ENCODE measurements at regions not wholly inside any gene's neighbourhood (a gene's known extent, or its start where the extent isn't known, plus 50 kb on each side); places are given as distances from the start of the nearest gene placed in this dataset.
"Not testable (repeated sequence)": the region's sequence is repeated elsewhere in the genome, so short reads cannot be mapped to it uniquely, and the experiment has no call there.

DNA sequence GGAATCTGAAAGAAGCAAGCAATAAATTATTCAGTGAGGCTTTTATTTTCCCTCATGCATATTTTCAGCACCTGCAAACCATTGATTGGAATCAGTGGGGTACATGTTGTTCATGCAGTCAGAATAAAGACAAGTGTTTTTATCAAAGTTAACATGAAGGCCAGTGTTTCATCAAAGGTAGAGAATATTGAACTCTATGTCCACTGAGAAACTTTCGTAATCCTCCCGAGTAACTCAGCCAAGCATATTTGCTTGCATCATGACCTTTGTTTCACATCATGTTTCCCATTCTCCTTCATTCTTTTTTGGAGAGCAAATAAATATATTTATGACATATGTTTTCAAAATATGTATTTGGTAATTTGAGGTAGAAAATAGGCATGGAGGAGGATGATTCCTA lies 663.1 kb downstream of the SH2D4B start:
- DNase-seq (ENCODE audit: low read depth), result no peak
- no peak overlapping the region for H3K4me3 ChIP-seq (ENCODE audit: low read depth, low read length)
- TF ChIP-seq CTCF (IDR thresholded peaks at IDR 0.05; ENCODE audit: low read depth, low read length) (no peak), MYC (IDR thresholded peaks at IDR 0.05; ENCODE audit: low read depth, low read length) (no peak), POLR2A (IDR thresholded peaks at IDR 0.05; ENCODE audit: extremely low read depth, insufficient read length) (no peak), MAX (IDR thresholded peaks at IDR 0.05; ENCODE audit: low read depth, low read length) (no peak)

DNA sequence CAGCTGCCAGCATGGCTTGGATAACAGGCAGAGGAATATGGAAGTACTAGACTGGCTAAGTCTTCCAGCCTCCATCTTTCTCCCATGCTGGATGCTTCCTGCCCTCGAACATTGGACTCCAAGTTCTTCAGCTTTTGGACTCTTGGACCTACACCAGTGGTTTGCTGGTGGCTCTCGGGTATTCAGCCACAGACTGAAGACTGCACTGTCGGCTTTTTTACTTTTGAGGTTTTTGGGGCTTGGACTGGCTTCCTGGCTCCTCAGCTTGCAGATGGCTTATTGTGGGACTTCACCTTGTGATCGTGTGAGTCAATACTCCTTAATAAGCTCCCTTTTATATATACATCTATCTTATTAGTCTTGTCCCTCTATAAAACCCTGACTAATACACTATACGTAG lies 667.6 kb upstream of the NRG3 start:
- not testable (repeated sequence) for DNase-seq (ENCODE audit: low read depth); H3K4me3 ChIP-seq (ENCODE audit: low read depth, low read length)

- no peak overlapping the region for H3K4me3 ChIP-seq (ENCODE audit: low read depth, low read length)
- no peak for TF ChIP-seq MYC (IDR thresholded peaks at IDR 0.05; ENCODE audit: low read depth, low read length)
- TF ChIP-seq MAX (IDR thresholded peaks at IDR 0.05; ENCODE audit: low read depth, low read length), result no peak
- TF ChIP-seq CTCF (IDR thresholded peaks at IDR 0.05; ENCODE audit: low read depth, low read length), result no peak
- TF ChIP-seq POLR2A (IDR thresholded peaks at IDR 0.05; ENCODE audit: extremely low read depth, insufficient read length), result no peak
- no peak for DNase-seq (ENCODE audit: low read depth)
Observed at GRCh38 chr10:81213370-81213769, 661.6 kb upstream of the NRG3 start.

DNA sequence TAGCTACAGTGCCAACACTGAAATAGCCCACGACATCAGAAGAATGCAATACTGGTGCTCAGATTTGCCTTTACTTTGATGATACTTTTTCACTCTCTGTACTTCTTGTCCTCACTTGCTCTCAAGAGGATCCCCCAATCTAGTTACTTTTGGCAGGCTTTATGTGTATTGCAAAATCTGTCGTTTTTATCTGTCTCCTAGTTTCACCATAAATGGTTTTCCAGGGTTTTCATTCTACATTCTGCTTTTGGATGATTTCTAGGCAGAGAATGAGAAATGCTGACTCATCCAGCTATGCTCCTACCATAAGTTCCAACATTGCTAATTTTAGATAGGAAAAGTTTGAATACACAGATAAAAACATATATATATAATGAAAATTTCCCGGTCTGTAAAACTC lies 659.5 kb upstream of the NRG3 start:
- TF ChIP-seq POLR2A (IDR thresholded peaks at IDR 0.05; ENCODE audit: extremely low read depth, insufficient read length), result no peak
- no peak for TF ChIP-seq MYC (IDR thresholded peaks at IDR 0.05; ENCODE audit: low read depth, low read length)
- TF ChIP-seq CTCF (IDR thresholded peaks at IDR 0.05; ENCODE audit: low read depth, low read length), result no peak
- no peak for TF ChIP-seq MAX (IDR thresholded peaks at IDR 0.05; ENCODE audit: low read depth, low read length)
- no peak for DNase-seq (ENCODE audit: low read depth)
- H3K4me3 ChIP-seq (ENCODE audit: low read depth, low read length), result no peak overlapping the region

- no peak overlapping the region for H3K4me3 ChIP-seq (ENCODE audit: low read depth, low read length)
- peak; percentile 4 for DNase-seq (ENCODE audit: low read depth)
- TF ChIP-seq CTCF (IDR thresholded peaks at IDR 0.05; ENCODE audit: low read depth, low read length) (no peak), MYC (IDR thresholded peaks at IDR 0.05; ENCODE audit: low read depth, low read length) (no peak), POLR2A (IDR thresholded peaks at IDR 0.05; ENCODE audit: extremely low read depth, insufficient read length) (no peak), MAX (IDR thresholded peaks at IDR 0.05; ENCODE audit: low read depth, low read length) (no peak)
Observed at GRCh38 chr10:81216949-81217348, 658.0 kb upstream of the NRG3 start.

DNA sequence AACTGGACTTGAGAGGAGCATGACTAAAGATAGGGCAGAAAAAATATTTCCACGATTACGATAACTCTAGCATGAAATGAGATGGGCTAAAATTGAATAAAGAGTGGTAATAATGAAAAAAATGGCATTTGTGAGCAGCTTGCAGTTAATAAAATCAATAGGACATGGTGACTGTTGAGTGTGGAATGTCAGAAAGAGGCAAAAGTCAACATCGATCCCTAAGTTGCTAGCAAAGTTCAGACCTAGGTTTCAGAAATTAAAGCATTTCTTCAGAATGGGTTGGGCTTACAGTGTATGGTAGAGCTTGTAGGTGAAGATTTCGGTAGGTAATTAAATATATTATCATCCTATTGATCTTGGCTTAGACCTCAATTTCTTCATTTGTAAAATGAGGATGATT lies 656.7 kb upstream of the NRG3 start:
- no peak for DNase-seq (ENCODE audit: low read depth)
- H3K4me3 ChIP-seq (ENCODE audit: low read depth, low read length), result no peak overlapping the region
- no peak for TF ChIP-seq POLR2A (IDR thresholded peaks at IDR 0.05; ENCODE audit: extremely low read depth, insufficient read length)
- no peak for TF ChIP-seq MYC (IDR thresholded peaks at IDR 0.05; ENCODE audit: low read depth, low read length)
- TF ChIP-seq CTCF (IDR thresholded peaks at IDR 0.05; ENCODE audit: low read depth, low read length), result no peak
- no peak for TF ChIP-seq MAX (IDR thresholded peaks at IDR 0.05; ENCODE audit: low read depth, low read length)
